HG03103 (cell line): ENCODE measurements at regions not wholly inside any gene's neighbourhood (a gene's known extent, or its start where the extent isn't known, plus 50 kb on each side); places are given as distances from the start of the nearest gene placed in this dataset.

Experiments
- ATAC-seq: cut with Tn5 transposase; IDR thresholded peaks from one replicate; pipeline ENCODE4 v1.9.1; 2021; ENCODE audit warnings: low read depth; ENCODE audit not compliant: unreplicated experiment

GRCh38 chr19:31500197-31500830 is 151.1 kb upstream of the TSHZ3 start:
- ATAC-seq, result no peak

- no peak for ATAC-seq
These were observed 151.7 kb upstream of the TSHZ3 start for GRCh38 chr19:31500946-31501345.

- ATAC-seq, result no peak
These were observed 152.4 kb upstream of the TSHZ3 start for GRCh38 chr19:31501427-31502195.

DNA sequence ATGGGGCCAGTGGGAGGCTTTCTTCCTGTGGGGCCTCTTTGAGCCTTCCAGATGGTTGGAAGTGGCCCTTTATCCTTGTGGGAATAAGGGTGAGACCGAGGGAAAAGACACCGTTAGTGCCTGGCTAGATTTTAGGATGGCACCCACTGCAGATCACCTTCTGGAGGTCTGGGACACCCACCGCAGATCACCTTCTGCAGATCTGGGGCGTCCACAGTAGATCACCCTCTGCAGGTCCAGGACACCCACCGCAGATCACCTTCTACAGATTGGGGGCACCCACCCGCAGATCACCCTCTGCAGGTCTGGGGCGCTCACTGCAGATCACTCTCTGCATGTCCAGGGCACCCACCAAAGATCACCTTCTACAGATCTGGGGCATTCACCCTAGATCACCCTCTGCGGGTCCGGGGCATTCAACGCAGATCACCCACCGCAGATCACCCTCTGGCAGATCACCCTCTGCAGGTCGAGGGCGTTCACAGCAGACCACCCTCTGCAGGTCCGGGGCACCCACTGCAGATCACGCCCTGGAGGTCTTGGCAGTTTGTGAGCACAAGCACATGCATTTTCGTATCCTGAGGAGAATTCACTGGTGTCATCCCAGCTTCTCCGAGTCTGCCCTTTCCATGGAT is 153.4 kb upstream of the TSHZ3 start:
- ATAC-seq, result no peak

- no peak for ATAC-seq
These were observed 154.0 kb upstream of the TSHZ3 start for GRCh38 chr19:31503211-31503610.

- no peak for ATAC-seq
These were observed 155.0 kb upstream of the TSHZ3 start for GRCh38 chr19:31504221-31504620.

DNA sequence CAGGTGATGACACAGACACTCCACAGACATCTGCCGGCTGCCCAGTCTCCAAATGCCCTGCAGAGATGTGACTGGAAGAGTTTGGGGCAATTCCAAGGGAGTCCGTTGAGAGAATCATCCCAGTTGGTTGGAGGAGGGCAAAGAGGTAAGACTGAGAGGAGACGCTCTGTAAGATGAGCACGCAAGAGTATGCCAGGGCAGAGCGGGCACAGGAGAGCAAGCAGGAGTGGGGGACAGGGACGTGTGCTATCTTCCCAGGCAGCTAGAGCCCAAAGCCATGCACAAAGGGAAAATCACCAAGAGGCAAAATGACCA is 156.3 kb upstream of the TSHZ3 start:
- ATAC-seq, result no peak

- no peak for ATAC-seq
These were observed 156.9 kb upstream of the TSHZ3 start for GRCh38 chr19:31506102-31506501.

GRCh38 chr19:31510635-31511034 is 161.4 kb upstream of the TSHZ3 start:
- no peak for ATAC-seq

- no peak for ATAC-seq
These were observed 161.9 kb upstream of the TSHZ3 start for GRCh38 chr19:31511098-31511497.

DNA sequence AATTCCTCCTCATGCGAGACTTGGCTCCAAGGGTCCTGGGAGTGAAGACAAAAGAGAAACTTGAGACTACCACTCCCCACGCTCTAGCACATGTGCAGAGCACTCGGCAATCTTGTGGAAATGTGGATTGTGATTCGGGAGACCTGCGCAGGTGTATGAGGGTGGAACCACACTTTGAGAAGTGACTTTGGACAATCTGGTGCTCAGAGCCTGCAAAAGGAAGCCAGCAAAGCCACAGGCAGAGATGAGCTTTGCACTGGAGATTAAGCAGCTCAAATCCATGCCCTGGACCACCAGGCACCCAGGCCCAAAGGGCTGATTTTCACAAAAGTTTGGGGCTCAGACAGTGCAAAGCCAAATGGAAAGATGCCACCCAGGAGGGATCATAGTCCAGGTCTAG is 162.5 kb upstream of the TSHZ3 start:
- ATAC-seq, result no peak

- no peak for ATAC-seq
These were observed 163.1 kb upstream of the TSHZ3 start for GRCh38 chr19:31512181-31512970.

DNA sequence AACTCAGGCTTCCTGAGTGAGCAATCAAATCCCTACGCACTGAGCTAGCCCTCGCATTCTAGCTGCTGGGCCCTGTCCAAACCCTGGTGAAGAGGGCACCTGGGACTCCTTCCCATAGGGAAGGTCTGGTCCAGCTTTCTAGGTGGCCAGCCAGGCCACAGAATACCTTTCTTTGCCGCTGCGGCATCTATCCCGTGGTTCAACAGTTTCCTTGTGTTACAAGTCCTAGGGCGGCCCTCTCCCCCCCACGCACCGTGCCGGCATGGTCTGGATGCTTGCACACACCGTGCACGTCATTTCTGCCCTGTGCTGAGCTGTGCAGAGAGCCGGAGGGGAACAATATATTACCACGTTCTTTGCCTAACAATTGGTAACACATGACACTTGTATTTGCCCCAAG is 164.6 kb upstream of the TSHZ3 start:
- ATAC-seq, result no peak

DNA sequence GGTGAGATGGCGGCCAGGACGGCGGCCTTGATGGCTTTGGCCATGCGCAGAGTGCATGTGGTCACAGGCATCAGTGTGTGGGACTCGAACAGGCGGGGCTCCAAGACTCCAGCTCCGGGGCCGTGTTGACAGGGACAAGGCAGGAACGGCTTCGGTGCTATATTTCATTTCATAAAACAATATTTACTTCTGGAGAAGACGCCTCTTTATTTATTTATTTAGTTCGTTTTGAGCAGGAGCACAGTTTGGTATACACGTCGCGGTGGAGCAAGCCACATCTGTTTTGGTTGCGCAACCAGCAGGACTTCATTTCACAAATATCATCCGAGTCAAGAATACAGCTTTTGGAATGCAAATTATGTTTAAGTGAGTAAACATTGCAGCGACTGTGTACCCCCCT is 166.7 kb upstream of the TSHZ3 start:
- no peak for ATAC-seq

DNA sequence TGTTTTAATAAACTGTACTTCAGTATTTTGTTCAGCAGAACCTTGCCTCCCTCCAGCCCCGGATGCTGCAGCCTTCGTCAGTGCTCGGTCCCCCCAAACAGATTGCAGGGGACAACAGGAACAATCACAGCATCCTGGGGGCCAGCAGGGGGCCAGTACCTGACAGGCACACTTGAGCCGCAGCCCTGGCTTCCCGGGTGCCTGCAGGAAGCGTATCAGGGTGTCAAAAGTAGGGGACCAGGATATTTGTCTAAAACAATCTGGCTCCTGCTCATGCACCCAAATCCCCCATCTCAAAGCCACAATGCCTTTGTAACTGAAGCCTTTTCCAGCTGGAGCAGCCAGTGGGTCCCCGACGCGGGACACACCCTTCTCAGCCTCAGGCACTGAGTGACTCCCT is 167.5 kb upstream of the TSHZ3 start:
- no peak for ATAC-seq

DNA sequence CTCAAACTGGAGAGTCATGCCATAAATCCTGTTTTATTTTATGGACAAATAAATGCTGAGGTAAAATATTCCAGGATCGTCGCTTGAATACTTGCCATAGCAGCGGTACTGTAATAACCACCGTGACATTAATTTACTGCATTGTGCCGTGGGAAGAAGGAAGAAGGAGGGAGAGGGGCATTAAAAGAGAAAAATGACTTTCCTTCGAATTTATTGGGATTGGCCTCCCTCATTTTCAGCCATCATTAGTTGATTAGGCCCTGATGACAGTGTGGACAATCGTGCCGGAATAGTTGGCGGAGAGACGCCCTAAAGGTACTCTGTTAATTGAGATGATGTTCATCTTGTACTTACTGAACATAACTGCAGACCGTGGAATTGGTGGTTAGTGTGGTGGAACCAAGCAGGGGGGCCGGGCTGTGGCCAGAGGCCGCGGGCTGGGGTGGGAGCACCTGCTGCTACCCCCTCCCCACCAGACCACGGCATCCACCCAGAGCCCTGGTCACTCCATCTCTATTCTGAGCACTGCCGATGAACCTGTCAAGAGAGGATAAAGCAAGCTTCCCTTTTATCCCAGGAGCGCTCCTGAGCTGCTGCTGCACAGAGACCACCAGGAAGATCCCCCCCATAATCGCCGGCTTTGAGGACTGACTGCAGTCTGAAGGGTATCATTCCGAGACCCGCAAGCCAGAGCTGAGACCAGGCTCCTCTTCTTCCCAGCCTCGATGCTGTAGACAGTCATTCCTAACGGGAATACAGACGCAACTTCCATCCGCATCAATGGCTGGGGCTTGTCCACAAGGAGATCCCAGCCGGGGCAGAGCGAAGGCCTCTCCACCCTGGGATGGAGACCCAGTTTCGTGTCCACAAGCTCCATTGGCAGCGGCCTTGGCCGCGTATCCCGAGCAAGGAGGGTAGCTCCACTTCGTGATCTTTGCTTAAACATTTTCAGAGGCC is 168.3 kb upstream of the TSHZ3 start:
- ATAC-seq, result no peak

DNA sequence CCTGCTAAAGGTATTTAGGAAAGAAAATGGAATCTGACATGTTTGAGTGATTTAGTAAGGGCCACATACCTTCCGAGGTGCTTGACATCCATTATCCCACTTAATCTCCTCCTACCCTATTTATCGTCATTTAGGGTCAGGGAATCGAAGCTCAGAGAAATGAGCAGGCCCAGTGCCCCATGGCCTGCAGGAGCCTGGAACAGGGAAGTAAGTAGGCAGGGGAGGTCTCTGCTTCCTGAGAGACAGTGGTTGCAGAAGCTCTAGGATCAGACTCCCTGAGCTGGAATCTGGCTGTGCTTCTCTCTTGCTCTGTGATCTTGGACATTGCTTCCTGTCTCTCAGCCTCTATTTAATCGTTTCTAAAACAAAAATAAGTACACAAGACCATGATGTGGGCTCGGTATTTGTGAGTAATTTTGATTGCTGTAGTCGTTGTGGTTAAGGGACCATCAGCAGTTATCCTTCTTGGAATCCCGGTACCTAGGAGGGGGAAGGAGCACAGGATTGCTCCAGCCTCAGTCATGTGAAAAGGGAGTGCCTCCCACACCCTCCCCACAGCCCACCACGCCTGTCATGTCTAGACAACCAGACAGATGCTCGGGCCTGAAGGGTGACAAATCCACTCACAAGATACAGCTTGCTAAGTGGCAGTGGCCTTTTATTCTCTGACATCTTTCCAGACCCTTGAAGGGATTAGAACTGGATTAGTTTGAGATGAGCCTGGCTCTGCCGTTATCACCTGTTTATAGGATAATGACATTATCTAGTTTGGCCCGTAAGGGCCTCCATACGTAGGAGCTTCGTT is 169.2 kb upstream of the TSHZ3 start:
- ATAC-seq, result no peak

DNA sequence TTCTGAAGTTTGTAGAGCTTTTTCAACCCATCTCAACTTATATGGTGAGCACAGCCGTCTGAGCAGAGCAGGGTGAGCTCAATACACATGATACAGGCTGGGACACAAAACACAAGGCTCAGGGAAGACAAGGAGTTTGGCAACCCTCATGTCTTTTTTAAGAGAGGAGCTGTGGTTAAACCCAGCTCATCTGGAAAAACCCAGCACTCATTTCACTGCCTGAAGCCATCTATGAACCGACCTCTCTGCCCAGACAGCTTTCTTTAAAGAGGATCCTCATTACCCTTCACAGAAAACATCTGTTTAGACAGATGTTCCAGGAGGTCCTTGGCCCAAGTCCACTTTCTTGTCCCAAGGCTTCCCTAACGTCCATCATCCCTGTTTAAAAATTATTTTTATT is 170.0 kb upstream of the TSHZ3 start:
- ATAC-seq, result no peak

DNA sequence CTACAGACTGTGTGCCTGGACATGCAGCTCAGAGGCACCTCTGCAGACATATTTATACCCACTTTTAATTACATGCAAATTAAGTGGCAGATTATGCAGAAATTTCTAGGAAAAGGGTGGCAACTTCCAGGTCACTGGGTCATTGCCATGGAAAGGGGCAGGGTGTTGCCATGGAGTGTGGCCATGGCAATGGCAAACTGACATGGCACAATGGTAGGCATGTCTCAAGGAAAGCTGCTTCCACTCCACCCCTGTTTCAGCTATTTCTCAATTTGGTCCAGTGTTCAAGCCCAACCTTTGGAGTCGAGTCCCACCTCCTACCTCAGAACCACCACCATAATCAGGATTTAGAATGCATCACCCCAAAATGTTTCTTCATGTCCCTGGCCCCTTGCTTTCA is 170.7 kb upstream of the TSHZ3 start:
- no peak for ATAC-seq
